NCI-H2196 treated with DMSO at 0.1 percent for 48 hours (cell line): ENCODE measurements at regions not wholly inside any gene's neighbourhood (a gene's known extent, or its start where the extent isn't known, plus 50 kb on each side); places are given as distances from the start of the nearest gene placed in this dataset.

Experiments used
- DNase-seq: peaks from one replicate; lab custom pipeline; 2025; ENCODE audit not compliant: unreplicated experiment; lab: John Stamatoyannopoulos, UW

DNA sequence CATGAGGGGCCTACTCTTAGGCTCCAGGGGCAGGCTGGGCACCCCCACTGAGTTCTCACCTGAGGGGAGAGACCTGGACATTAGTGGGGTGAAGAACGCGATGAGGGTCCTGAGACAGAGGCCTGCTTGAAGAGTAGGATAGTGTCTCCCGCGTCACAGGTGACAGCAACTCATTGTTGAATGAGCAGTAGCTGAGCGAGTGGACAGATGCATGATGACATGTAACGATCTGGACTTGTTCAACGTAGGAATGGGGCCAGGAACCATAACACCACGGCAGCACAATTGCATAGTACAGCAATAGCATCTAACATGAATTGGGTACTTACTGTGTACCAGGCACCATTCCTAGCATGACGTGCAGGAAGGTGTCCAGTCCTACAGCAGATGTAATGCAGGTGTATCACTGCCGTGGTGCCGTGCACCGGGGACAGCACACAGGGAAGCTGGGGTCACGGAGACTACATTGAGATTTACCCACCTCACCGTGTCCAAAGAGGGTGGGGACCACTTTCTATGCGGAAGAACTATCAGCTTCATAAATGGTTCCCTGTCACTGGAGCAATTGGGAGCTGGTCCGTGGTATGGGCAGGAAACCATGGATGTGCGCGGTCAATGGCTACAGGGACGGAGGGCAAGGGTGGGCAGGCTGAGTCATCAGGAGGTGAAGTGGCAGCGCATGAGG, 1019.1 kb downstream of the TBC1D22A start:
- no peak for DNase-seq

GRCh38 chr22:47781024-47781423, 1018.6 kb downstream of the TBC1D22A start:
- no peak for DNase-seq

GRCh38 chr22:47780281-47780875, 1017.9 kb downstream of the TBC1D22A start:
- no peak for DNase-seq

DNA sequence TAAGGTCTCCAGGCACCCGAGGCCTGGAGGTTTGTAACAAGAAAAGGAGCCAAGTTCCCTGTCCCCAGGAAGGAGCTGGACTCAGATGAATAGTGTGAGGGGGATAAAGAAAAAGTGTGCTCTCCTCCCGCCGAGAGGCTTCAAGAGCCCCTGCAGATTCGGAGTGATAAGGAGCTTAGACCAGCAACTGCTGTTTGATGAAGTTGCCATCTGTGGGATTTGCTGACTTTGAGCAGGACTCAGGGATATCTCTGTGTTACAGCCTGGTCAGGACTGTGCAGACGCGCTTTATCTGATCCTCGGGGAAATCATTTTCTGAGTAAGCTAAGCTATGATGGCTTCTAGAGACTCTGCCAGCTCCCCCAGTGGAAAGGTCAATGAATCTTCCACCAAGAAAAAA, 1017.0 kb downstream of the TBC1D22A start:
- no peak for DNase-seq

DNA sequence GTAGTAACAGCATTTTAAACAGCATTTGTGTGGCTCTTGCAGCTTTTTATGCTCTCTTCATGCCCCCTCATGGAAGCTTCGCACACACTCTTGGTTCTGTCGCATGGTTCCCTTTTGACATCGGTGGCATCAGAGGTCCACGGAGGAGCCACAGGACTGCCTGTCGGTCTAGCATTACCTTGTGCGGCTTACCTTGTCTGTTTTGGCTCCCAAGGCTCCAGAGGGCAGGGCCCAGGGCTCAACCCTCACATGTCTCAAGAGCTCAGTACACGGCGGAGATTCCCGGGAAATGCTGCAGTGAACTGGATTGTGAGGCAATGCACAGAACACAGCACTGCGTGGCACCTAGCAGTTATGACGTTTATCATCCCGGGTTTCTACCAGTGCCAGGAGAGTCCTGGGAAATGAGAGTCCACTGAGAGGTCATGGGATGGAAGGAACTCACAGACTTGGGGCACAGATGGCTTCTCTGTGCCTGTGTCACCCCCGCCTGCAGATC, 1015.8 kb downstream of the TBC1D22A start:
- DNase-seq, result no peak

DNA sequence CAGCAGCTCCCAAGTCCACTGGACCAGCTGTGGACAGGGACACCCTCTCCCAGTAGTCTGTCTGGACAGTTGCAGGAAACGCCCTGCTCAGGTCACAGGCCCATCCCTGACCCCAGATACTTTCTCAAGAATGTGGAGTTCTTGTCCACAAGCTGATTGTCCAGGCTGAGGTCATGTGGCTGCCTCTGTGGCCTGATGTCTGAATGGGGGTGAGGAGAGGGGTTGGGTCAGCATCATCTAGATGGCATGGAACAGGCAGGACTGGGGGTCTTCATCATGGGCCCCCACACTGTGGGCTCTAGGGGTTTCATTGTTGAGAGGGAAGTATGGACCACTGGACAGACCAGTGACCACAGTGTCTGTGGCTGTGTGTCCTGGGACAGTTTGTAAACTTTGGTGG, 1015.0 kb downstream of the TBC1D22A start:
- no peak for DNase-seq

GRCh38 chr22:47776329-47776728, 1013.9 kb downstream of the TBC1D22A start:
- DNase-seq, result no peak

DNA sequence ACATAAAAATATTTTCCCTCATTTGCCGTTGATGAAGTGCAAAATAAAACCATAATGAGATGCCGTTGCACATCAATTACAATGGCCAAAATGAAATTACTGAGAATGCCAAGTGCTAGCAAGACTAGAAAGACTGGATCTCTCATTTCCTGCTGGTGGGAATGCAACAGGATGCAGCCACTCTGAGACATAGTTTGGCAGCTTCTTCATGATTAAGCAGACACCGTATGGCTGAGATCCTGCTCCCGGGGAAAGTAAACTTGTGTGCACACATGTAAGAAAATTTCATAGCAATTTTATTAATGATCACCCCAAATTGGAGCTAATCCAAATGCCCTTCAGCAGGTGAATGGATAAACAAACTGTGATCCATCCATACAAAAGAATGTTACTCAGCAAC, 1013.2 kb downstream of the TBC1D22A start:
- DNase-seq, result no peak

DNA sequence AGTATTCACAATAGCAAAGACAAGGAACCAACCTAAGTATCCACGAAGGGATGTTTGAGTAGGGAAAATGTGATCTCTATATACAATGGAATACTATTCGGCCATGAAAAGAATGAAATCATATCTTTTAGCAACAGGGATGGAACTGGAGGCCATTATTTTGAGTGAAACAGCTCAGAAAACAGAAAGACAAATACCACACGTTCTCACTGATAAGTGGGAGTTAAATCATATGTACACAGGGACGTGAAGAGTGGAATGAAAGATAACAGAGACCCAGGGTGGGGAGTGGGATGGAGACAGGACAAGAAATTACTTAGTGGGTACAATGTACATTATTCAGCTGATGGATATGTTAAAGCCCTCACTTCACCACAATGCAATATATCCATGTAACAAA, 1012.7 kb downstream of the TBC1D22A start:
- DNase-seq, result no peak

GRCh38 chr22:47773635-47774034, 1011.2 kb downstream of the TBC1D22A start:
- DNase-seq, result no peak

DNA sequence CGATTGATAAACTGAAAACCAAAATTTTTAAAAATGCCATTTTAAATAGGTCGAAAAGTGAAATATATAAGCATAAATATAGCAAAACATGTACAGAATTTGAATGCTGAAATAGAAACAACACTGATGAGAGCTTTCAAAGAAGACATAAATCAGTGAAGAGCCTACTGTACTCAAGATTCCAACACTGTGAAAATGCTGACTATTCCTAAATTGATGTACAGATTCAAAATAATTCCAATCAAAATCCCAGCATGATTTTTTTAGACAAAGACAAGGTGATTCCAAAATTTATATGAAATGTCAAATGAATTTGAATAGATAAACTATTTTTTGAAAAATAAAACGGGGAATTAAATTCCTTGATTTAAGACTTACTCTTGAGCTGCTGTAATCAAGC, 1010.4 kb downstream of the TBC1D22A start:
- DNase-seq, result no peak

- DNase-seq, result no peak
Observed at GRCh38 chr22:47769652-47770051, 1007.2 kb downstream of the TBC1D22A start.

DNA sequence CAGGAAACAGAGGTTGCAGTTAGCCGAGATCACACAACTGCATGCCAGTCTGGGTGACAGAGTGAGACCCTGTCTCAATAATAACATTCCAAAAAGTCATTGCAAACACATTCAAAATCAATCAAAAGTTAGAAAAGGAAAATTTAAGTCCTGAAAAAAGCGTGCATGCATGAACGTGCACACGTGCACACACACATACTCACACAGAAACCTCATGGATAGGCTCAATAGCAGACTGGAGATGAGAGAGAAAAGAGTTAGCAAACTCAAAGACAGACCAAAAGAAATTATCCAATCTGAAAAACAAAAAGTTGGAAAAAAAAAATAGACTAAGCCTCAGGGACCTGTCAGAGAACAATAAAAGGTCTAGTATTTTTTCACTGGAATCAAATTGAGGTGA, 1005.6 kb downstream of the TBC1D22A start:
- DNase-seq, result no peak

- no peak for DNase-seq
Observed at GRCh38 chr22:47767403-47767802, 1005.0 kb downstream of the TBC1D22A start.

DNA sequence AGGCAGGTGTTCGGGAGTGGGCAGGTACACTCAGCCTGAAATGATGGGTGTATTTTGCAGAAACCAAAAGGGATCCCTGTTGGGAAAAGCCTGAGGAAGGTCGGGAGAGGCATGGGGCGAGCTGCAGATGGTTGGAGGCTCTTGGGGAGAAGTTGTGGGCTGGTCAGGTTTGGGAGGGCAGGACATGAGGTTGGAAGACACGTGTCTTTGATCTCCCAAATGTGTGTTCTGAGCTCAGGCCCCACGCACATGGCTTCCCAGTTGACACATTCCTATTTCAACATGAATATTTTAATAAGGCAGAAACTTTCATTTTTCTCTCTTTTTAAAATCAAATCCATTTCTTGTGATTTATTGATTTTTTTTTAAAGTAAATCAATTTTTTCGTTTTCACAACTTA, 1003.3 kb downstream of the TBC1D22A start:
- no peak for DNase-seq

DNA sequence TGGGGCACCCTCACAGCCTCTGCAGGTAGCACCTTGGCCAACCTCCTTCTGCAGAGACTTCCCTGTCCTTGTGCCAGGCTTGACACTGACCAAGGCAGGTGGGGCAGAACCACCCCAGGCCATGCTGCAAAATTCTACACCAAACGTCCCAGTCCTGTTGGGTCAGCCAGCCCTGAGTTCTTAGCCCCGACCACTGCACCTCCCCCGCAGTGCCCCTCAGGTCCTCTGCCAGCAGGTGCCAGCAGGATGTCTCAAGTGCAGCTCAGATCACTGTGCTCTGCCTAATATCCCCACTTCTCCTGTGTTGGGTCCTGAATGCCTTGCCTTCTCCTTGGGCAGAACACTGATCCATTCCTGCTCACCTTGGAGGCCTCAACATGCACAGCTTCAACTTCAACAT, 999.7 kb downstream of the TBC1D22A start:
- no peak for DNase-seq

DNA sequence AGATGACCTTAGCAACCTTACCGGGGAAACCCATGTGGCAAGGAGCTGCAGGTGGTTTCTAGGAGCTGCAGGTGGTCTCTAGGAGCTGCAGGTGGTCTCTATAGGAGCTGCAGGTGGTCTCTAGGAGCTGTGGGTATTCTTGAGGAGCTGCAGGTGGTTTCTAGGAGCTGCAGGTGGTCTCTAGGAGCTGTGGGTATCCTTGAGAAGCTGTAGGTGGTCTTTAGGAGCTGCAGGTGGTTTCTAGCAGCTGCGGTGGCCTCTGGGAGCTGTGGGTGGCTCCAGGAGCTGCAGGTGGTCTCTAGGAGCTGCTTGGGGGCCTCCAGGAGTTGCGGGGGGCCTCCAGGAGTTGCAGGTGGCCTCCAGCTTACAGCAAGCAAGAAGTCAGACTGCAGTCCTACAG, 997.5 kb downstream of the TBC1D22A start:
- DNase-seq, result no peak

- no peak for DNase-seq
Observed at GRCh38 chr22:47757741-47758140, 995.3 kb downstream of the TBC1D22A start.

GRCh38 chr22:47750086-47750485, 987.6 kb downstream of the TBC1D22A start:
- DNase-seq, result no peak

- no peak for DNase-seq
Observed at GRCh38 chr22:47748957-47749356, 986.5 kb downstream of the TBC1D22A start.

- no peak for DNase-seq
Observed at GRCh38 chr22:47748271-47748670, 985.8 kb downstream of the TBC1D22A start.

- no peak for DNase-seq
Observed at GRCh38 chr22:47740109-47740805, 977.8 kb downstream of the TBC1D22A start.
